HG02840 (cell line): ENCODE measurements at regions not wholly inside any gene's neighbourhood (a gene's known extent, or its start where the extent isn't known, plus 50 kb on each side); places are given as distances from the start of the nearest gene placed in this dataset.
"Not testable (repeated sequence)": the region's sequence is repeated elsewhere in the genome, so short reads cannot be mapped to it uniquely, and the experiment has no call there.

ENCODE experiments used
- ATAC-seq: cut with Tn5 transposase; IDR thresholded peaks from one replicate; pipeline ENCODE4 v1.9.1; 2021; ENCODE audit warnings: mild to moderate bottlenecking, moderate library complexity, moderate number of reproducible peaks; ENCODE audit not compliant: unreplicated experiment, low FRiP score

GRCh38 chr7:36057323-36057722, 95.7 kb upstream of the EEPD1 start:
- peak; percentile 36 for ATAC-seq

- peak; percentile 48 for ATAC-seq
These were observed 94.9 kb upstream of the EEPD1 start for GRCh38 chr7:36058020-36058592.

GRCh38 chr7:36060388-36060787, 92.7 kb upstream of the EEPD1 start:
- not testable (repeated sequence) for ATAC-seq

- no peak for ATAC-seq
These were observed 90.8 kb upstream of the EEPD1 start for GRCh38 chr7:36062154-36062815.

- no peak for ATAC-seq
These were observed 88.4 kb upstream of the EEPD1 start for GRCh38 chr7:36064676-36065075.

GRCh38 chr7:36065563-36066342, 87.3 kb upstream of the EEPD1 start:
- not testable (repeated sequence) for ATAC-seq

GRCh38 chr7:36066343-36066664, 86.8 kb upstream of the EEPD1 start:
- no peak for ATAC-seq

- ATAC-seq, result no peak
These were observed 82.8 kb upstream of the EEPD1 start for GRCh38 chr7:36070230-36070629.

GRCh38 chr7:36071605-36072004, 81.4 kb upstream of the EEPD1 start:
- no peak for ATAC-seq

GRCh38 chr7:36072620-36073019, 80.4 kb upstream of the EEPD1 start:
- no peak for ATAC-seq

- ATAC-seq, result no peak
These were observed 77.5 kb upstream of the EEPD1 start for GRCh38 chr7:36075561-36075960.

- ATAC-seq, result no peak
These were observed 77.0 kb upstream of the EEPD1 start for GRCh38 chr7:36076074-36076473.

GRCh38 chr7:36078816-36079360, 74.2 kb upstream of the EEPD1 start:
- no peak for ATAC-seq

- ATAC-seq, result no peak
These were observed 73.5 kb upstream of the EEPD1 start for GRCh38 chr7:36079446-36080025.

GRCh38 chr7:36080843-36081242, 72.2 kb upstream of the EEPD1 start:
- ATAC-seq, result no peak

- no peak for ATAC-seq
These were observed 70.8 kb upstream of the EEPD1 start for GRCh38 chr7:36082216-36082615.

GRCh38 chr7:36082910-36083309, 70.1 kb upstream of the EEPD1 start:
- no peak for ATAC-seq

- no peak for ATAC-seq
These were observed 69.3 kb upstream of the EEPD1 start for GRCh38 chr7:36083626-36084380.

- no peak for ATAC-seq
These were observed 68.5 kb upstream of the EEPD1 start for GRCh38 chr7:36084485-36085091.

- ATAC-seq, result no peak
These were observed 68.0 kb upstream of the EEPD1 start for GRCh38 chr7:36085096-36085495.
